T47D (cell line): ENCODE measurements at regions not wholly inside any gene's neighbourhood (a gene's known extent, or its start where the extent isn't known, plus 50 kb on each side); places are given as distances from the start of the nearest gene placed in this dataset.
"Not testable (repeated sequence)": the region's sequence is repeated elsewhere in the genome, so short reads cannot be mapped to it uniquely, and the experiment has no call there.

Experiments
- DNase-seq, 2 experiments: peaks; one replicate each; pipeline versions ENCODE4 v3.0.0 to v3.0.0-alpha.2; 2011 to 2012; ENCODE audit warnings: low read depth in 1 of 2, low spot score in 1 of 2
- JUND ChIP-seq: IDR thresholded peaks from 2 replicates; pipeline ENCODE4 v1.6.1; 2012; ENCODE audit warnings: low read depth
- in situ Hi-C: cut with HindIII; loops from 2 replicates; pipeline ENCODE4 v1.10.0; 2016; ENCODE audit warnings: low sequenced_read_pairs, low pct_unique_long_range_greater_than_20kb

DNA sequence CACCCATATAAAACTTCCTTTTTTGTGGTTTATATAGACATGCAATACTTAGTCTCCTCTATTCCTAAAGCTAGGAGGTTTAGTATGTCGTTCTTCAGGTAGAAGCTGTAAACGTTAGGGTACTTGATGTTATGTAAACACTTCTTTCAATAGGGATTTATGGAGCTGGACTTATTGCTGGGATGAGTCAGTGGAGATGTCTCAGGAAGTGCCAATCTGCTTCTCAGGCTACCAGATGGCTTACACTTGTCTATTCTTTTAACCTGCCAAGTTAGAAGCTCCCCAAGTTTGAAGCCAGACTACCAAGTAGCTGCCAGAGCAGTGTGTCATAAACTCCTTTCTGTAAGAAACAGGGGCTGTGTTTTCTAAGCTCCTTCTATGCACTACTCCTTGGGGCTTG, 756.5 kb upstream of the LRRTM1 start:
- in situ Hi-C loops, result no loop called here
- TF ChIP-seq JUND, result no peak
- DNase-seq, result no peak

DNA sequence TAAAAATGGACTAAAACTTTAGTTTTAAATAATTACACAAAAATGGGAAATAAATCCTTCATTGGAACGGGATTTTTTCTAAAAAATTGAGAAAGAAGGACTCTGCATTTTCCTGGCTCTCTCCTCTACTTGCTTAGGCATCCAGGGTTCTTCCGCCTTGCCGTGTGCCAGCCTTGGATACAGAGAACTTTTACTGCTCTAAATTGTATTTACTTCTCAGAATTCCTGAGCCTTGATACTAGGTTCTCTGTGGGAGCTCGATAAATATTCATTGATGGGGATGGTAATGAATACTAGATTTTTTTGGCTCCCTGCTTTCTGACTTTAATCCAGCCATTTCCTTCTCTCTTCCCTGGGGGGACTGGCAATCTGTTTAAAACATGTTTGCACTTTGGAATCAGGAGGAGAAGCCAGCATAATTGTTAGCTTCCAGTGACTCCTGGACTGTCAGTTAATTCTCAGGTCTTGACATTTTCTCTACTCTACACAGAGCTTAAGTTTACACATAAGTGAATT, 746.1 kb upstream of the LRRTM1 start:
- in situ Hi-C loops, result no loop called here
- TF ChIP-seq JUND, result no peak
- DNase-seq, result no peak

DNA sequence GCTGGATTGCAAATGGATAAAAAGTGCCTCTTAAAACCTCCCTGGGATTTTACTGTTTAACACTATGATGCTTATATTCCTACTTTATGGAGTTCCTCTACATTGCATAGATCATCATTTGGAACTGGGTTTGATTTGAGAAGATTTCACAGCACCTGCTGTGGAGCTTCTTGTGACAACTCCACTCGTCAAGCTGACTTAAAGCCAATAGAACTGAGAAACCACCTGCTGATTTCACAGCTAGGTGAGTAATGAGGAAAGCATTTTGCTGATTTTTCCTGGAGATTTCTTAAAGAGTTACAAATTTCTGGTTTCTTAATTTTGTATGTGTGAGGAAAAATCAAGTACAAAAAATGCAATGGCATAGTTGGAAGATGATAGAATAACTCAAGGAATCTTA, 739.1 kb upstream of the LRRTM1 start:
- no peak for TF ChIP-seq JUND
- DNase-seq, result no peak
- in situ Hi-C loops, result no loop called here

DNA sequence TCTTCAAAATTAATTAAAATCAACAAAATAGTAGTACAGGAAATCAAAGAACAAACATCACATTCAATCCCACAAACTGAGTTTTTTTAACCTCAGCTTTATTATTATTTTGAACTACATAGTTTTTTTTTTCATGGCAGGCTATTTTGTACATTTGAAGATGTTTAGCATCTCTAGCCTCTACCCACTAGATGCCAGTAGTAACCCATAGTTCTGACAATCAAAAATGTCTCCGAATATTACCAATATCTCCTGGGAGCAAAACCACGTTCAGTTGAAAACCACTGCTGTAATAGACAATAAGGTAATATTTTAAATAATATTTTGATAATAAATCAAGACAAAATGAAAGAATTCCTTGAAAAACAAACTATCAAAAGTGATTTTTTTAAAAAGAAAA, 702.6 kb upstream of the LRRTM1 start:
- no peak for TF ChIP-seq JUND
- in situ Hi-C loops, result no loop called here
- DNase-seq, result peak in 1 of 2 experiments; percentile 10

DNA sequence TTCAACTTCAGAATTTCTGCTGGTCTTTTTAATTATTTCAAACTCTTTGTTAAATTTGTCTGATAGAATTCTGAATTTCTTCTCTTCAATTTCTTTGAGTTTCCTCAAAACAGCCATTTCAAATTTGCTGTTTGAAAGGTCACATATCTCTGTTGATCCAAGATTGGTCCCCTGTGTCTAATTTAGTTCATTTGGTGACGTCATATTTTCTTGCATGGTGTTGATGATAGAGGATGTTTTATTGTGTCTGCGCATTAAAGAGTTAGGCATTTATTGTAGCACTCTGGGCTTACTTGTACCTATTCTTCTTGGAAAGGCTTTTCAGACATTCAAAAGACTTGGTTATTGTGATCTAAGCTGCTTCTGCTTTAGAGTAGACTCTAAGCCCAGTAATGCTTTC, 698.4 kb upstream of the LRRTM1 start:
- TF ChIP-seq JUND, result no peak
- in situ Hi-C loops, result no loop called here
- DNase-seq, result no peak

DNA sequence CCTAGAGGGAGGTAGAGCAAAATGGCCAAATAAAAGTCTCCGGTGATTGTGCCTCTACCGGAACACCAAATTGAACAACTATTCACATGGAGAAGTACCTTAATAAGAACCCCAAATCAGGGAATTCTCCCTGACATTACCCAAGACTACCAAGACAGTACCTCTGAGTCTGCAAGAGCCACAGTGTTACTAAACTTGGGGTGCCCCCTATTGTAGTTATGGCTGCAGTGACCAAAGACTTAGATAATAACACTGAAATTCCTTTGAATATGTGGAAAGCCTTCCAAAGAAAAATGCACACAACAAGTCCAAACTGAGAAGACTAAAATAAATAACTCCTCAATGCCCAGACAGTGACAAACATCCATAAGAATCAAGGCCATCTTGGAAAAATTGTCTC, 682.9 kb upstream of the LRRTM1 start:
- in situ Hi-C loops, result no loop called here
- no peak for TF ChIP-seq JUND
- DNase-seq, result no peak

DNA sequence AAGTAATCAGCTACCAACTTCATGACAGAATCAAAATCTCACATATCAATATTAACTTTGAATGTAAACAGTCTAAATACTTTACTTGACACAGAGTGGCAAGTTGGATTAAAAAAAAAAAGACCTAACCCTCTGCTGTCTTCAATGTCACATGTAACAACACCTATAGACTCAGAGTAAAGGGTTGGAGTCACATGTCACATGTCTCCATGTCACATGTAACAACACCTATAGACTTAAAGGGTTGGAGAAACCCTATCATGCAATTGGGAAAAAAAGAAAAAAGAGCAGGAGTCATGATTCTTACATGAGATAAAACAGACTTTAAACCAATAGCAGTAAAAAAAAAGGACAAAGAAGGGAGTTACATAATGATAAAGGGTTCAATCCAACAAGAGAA, 665.3 kb upstream of the LRRTM1 start:
- no peak for TF ChIP-seq JUND
- no peak for DNase-seq
- in situ Hi-C loops, result no loop called here

DNA sequence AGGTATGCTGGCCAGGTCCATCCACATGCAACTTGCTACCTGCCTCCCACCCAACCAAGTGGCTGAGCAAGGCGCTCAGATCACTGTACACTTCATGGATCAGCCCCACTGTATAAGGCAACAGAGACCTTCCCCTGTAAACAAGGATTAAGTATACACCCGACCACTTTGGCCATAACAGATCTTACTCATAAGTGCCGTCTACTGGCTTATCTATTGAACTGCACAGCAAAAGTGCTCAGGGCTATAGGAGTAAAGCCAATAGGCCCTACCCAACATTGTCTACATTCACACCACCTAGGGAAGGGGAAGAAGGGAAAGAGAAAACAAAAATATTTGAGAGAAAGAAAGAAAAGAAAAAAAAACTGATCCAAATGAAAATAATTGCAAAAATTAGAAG, 663.9 kb upstream of the LRRTM1 start:
- in situ Hi-C loops, result no loop called here
- no peak for DNase-seq
- TF ChIP-seq JUND, result no peak

DNA sequence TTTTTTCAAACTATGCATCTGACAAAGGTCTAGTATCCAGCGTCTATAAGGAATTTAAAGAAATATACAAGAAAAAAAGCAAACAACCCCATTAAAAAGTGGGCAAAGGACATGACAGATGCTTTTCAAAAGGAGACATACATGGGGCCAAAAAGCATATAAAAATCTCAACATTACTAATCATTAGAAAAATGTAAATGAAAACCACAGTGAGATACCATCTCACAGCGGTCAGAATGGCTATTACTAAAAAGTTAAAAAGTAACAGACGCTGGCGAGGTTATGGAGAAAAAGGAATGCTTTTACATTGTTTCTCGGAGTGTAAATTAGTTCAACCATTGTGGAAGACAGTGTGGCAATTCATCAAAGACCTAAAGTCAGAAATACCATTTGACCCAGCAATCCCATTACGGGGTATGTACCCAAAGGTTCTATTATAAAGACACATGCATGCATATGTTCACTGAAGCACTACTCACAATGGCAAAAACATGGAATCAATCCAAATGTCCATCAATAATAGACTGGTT, 643.1 kb upstream of the LRRTM1 start:
- no peak for TF ChIP-seq JUND
- in situ Hi-C loops, result no loop called here
- DNase-seq, result no peak

DNA sequence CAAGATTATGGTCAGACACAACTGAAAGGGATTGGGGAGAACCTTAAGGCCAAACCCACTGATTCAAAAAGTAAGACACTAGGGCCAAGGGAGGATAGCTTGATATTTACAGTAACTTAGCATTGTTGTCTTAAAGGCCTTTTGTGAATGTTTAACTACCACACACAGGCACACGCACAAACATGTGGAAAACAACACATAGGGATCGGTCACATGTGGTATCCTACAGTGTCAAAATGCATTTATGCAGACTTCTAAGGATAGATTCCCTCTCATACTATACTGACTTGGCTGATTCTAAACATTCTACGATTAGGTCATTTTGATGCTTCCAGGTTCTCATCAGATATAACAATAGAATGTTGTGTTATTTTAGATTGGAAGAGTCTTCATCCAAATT, 638.9 kb upstream of the LRRTM1 start:
- no peak for DNase-seq
- in situ Hi-C loops, result no loop called here
- TF ChIP-seq JUND, result no peak

DNA sequence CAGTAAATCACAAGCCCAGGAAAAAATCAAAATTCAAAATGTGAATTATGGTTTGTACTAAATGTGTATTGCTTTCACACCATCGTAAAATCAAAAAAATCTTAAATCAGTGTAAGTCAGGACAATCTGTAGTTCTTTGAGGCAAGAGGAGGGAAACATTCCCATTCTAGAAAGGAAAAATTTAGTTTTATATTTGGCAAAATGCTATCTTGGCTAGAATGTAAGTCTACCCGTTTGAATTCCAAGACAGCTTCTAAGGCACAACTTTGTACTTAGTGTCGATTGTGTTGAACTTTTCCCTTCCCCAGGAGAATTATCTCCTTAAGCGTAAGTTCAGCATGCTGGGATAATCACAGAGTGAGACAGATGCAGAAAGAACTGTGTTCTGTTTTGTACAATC, 638.2 kb upstream of the LRRTM1 start:
- TF ChIP-seq JUND, result no peak
- in situ Hi-C loops, result no loop called here
- no peak for DNase-seq

DNA sequence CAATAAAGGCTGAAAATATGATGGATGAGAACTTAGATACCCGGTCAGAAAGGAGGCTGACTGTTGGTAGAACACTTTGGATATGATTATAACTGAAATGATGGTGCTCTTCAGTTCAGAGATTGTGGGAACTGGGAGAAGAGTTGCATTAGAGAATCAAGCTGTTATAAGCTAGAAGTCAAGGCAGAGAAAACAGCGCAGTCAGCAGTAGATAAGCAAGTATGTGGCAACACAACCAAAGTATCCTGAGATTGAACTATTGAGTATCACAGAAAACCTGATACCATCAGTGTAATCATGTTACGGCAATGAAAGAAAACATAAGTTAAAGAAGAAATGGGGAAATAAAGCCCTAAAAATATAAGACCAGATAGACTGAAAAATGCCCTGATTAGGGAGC, 633.9 kb upstream of the LRRTM1 start:
- in situ Hi-C loops, result no loop called here
- TF ChIP-seq JUND, result no peak
- DNase-seq, result no peak

DNA sequence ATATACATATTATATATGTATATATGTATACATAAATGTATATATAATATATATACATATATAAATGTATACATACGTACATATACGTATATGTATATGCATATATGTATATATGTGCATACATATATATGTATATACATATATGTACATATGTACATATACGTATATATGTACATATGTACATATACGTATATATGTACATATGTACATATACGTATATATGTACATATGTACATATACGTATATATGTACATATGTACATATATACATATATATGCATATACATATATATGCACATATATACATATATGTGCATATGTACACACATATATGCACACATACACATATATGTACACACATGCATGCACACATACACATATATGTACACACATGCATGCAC, 627.3 kb upstream of the LRRTM1 start:
- in situ Hi-C loops, DNase-seq: not testable (repeated sequence)

DNA sequence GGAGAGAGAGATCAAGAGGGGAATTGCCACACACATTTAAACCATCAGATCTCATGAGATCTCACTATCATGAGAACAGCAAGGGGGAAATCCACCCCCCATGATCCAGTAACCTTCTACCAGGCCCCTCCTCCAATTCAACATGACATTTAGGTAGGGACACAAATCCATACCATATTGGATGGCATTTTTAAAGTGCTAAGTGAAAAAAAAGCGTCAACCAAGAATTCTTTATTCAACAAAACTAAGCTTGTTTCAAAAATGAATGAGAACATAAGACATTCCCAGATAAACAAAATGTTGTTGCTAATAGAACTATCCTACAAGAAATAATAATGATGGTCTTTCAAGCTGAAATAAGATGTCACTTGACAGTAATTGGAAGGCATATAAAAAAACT, 626.2 kb upstream of the LRRTM1 start:
- in situ Hi-C loops, result no loop called here
- no peak for TF ChIP-seq JUND
- DNase-seq, result no peak
